KMS-11 (cell line): ENCODE measurements at regions not wholly inside any gene's neighbourhood (a gene's known extent, or its start where the extent isn't known, plus 50 kb on each side); places are given as distances from the start of the nearest gene placed in this dataset.
"Not testable (repeated sequence)": the region's sequence is repeated elsewhere in the genome, so short reads cannot be mapped to it uniquely, and the experiment has no call there.

Experiments
- H2AFZ ChIP-seq: fragments of 200-600 bp; sonication (generic); 2 replicates; pipeline ENCODE4 v1.6.1; 2016; ENCODE audit warnings: antibody characterized with exemption, mixed run types, low read depth
- H3K27ac ChIP-seq: fragments of 200-600 bp; sonication (generic); 2 replicates; pipeline ENCODE4 v1.6.1; 2016; ENCODE audit warnings: mild to moderate bottlenecking, mixed run types
- H3K27me3 ChIP-seq: fragments of 200-600 bp; sonication (generic); 2 replicates; pipeline ENCODE4 v1.6.1; 2017; ENCODE audit warnings: mild to moderate bottlenecking, low read depth, mixed run types, moderate library complexity; ENCODE audit not compliant: insufficient read depth
- H3K36me3 ChIP-seq: fragments of 200-600 bp; sonication (generic); 2 replicates; pipeline ENCODE4 v1.6.1; 2017; ENCODE audit warnings: mild to moderate bottlenecking, mixed run types; ENCODE audit not compliant: insufficient read depth
- H3K4me1 ChIP-seq: fragments of 200-600 bp; sonication (generic); 2 replicates; pipeline ENCODE4 v1.6.1; 2016; ENCODE audit warnings: mild to moderate bottlenecking, low read depth, mixed run types; ENCODE audit not compliant: poor library complexity, severe bottlenecking
- H3K4me2 ChIP-seq: fragments of 200-600 bp; sonication (generic); 2 replicates; pipeline ENCODE4 v1.7.0; 2016; ENCODE audit warnings: mild to moderate bottlenecking, mixed run types
- H3K4me3 ChIP-seq: fragments of 200-600 bp; sonication (generic); IDR thresholded peaks from 2 replicates; pipeline ENCODE4 v1.6.1; 2017; ENCODE audit warnings: low read depth, low read length, mixed read lengths; ENCODE audit not compliant: insufficient read depth
- H3K79me2 ChIP-seq: fragments of 200-600 bp; sonication (generic); 2 replicates; pipeline ENCODE4 v1.6.1; 2016; ENCODE audit warnings: low read depth, mixed run types; ENCODE audit not compliant: insufficient read depth
- H3K9ac ChIP-seq: fragments of 200-600 bp; sonication (generic); 2 replicates; pipeline ENCODE4 v1.6.1; 2016; ENCODE audit warnings: mild to moderate bottlenecking, mixed run types
- H4K20me1 ChIP-seq: fragments of 200-600 bp; sonication (generic); 2 replicates; pipeline ENCODE4 v1.6.1; 2016; ENCODE audit warnings: mild to moderate bottlenecking, mixed run types; ENCODE audit not compliant: insufficient read depth
- CTCF ChIP-seq: fragments of 200-600 bp; sonication (generic); conservative IDR thresholded peaks from 2 replicates; pipeline ENCODE4 v1.6.1; 2017; ENCODE audit warnings: low read depth, mild to moderate bottlenecking, antibody characterized with exemption, low read length, moderate library complexity, mixed read lengths

DNA sequence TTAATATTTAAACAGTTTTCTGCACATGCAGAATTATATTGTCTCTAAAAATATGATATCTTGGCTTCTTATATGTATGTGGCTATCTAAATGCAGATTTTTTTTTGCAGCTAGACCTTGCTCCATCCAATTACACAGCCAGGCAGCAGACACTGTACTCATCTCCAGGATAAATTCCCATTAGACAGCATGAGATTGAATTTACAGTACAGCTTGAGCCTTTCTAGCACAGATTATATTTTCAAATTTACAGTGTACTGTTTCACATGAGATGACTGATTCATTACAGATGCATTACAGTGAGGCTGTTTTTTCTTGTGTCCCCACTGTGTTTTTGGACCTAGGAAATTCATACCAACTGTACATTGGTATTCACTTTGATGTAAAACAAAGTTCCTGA, 134.9 kb downstream of the OTOL1 start:
- Histone ChIP-seq H3K4me1 (no peaks in the 10 kb centered on the region), H3K9ac (no peak overlapping the region), H3K36me3 (no peaks in the 10 kb centered on the region), H2AFZ (no peak overlapping the region), H3K27me3 (no peaks in the 10 kb centered on the region), H3K27ac (no peak overlapping the region), H4K20me1 (no peaks in the 10 kb centered on the region), H3K4me3 (no peak overlapping the region), H3K79me2 (no peaks in the 10 kb centered on the region), H3K4me2 (no peak overlapping the region)
- TF ChIP-seq CTCF: no peak

GRCh38 chr3:161637559-161637958, 141.0 kb downstream of the OTOL1 start:
- Histone ChIP-seq H3K4me1 (no peaks in the 10 kb centered on the region), H4K20me1 (no peaks in the 10 kb centered on the region), H3K79me2 (no peaks in the 10 kb centered on the region), H2AFZ (no peak overlapping the region), H3K4me2 (no peak overlapping the region), H3K27ac (no peak overlapping the region), H3K9ac (no peak overlapping the region), H3K4me3 (no peak overlapping the region), H3K36me3 (no peaks in the 10 kb centered on the region), H3K27me3 (no peaks in the 10 kb centered on the region)
- TF ChIP-seq CTCF: no peak

DNA sequence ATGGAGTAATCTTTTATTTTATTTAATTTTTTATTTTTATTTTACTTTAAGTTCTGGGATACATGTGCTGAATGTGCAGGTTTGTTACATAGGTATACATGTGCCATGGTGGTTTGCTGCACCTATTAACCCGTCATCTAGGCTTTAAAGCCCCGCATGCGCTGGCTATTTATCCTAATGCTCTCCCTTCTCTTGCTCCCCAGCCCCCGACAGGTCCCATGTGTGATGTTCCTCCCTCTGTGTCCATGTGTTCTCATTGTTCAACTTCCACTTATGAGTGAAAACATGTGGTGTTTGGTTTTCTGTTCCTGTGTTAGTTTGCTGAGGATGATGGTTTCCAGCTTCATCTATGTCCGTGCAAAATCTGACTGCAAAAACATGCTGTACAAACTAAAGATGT, 142.5 kb downstream of the OTOL1 start:
- not testable (repeated sequence) for H4K20me1 ChIP-seq, H3K4me2 ChIP-seq, H3K9ac ChIP-seq, H3K27ac ChIP-seq, H3K4me1 ChIP-seq, H2AFZ ChIP-seq, H3K36me3 ChIP-seq, H3K4me3 ChIP-seq, H3K79me2 ChIP-seq, H3K27me3 ChIP-seq

DNA sequence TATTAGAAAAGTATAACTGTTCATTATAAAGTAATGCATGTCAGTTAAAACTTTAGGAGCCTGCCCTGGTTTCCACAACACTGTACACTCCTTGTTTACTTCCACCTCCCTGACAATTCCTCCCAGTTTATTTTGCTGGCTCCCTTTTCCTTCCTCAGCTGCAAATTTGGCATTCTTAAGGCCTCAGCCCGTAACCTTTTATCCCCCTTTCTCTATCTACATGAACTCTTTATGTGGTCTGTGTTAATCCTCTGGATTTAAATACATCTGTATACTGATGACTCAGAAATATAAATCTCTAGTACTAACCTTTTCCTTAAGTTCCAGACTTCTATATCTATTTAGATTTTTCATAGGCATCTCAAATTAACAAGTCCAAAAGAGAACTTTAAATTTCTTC, 143.6 kb downstream of the OTOL1 start:
- Histone ChIP-seq H3K4me2 (no peak overlapping the region), H3K36me3 (no peaks in the 10 kb centered on the region), H2AFZ (no peak overlapping the region), H3K4me3 (no peak overlapping the region), H3K27me3 (no peaks in the 10 kb centered on the region), H3K79me2 (no peaks in the 10 kb centered on the region), H3K27ac (no peak overlapping the region), H3K4me1 (no peaks in the 10 kb centered on the region), H4K20me1 (no peaks in the 10 kb centered on the region), H3K9ac (no peak overlapping the region)
- no peak for TF ChIP-seq CTCF

DNA sequence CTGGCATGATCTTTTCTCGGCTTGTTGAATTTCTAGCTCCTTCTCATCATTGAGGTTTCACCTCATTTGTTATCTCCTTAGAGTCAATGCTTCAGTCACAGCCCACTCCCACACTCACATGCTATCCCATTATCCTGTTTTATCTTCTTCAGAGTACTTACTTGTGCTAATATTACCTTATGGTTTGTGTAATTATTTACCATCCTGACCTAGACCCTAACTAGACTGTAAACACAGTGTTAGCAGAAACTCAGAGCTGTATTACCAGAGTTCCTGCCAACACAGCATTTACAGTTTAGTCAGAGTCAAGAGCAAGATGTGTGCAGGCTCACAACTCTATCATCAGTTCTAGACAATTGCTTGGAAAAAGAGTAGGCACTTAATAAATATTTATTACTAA, 144.7 kb downstream of the OTOL1 start:
- no peaks in the 10 kb centered on the region for H3K27me3 ChIP-seq
- H3K36me3 ChIP-seq: no peaks in the 10 kb centered on the region
- H3K4me3 ChIP-seq: no peak overlapping the region
- H3K27ac ChIP-seq: no peak overlapping the region
- H4K20me1 ChIP-seq: no peaks in the 10 kb centered on the region
- no peak for TF ChIP-seq CTCF
- H3K4me1 ChIP-seq: no peaks in the 10 kb centered on the region
- no peak overlapping the region for H3K9ac ChIP-seq
- no peak overlapping the region for H3K4me2 ChIP-seq
- H2AFZ ChIP-seq: no peak overlapping the region
- H3K79me2 ChIP-seq: no peaks in the 10 kb centered on the region
